Heart left ventricle (tissue), 16 donors: ENCODE measurements at regions not wholly inside any gene's neighbourhood (a gene's known extent, or its start where the extent isn't known, plus 50 kb on each side); places are given as distances from the start of the nearest gene placed in this dataset.

Experiments
- ATAC-seq, 4 donors: fragments of 200-7000 bp; cut with Tn5 transposase; one replicate each; pipeline ENCODE4 v1.9.1; 2020 to 2022; ENCODE audit warnings: moderate library complexity in 4 of 4, mild to moderate bottlenecking in 3 of 4, moderate number of reproducible peaks in 1 of 4
- DNase-seq, 5 donors: peaks; one replicate each; pipeline ENCODE4 v3.0.0-alpha.2; 2020
- H3K27ac ChIP-seq, 12 donors: fragments of 200-600 bp; sonication (generic) in 4 of 12; one replicate each; pipeline versions ENCODE4 v1.5.0 to v1.8.0; 2016 to 2022; ENCODE audit warnings: mild to moderate bottlenecking in 2 of 12
- H3K27me3 ChIP-seq, 9 donors: fragments of 200-600 bp; sonication (generic) in 2 of 9; one replicate each; pipeline versions ENCODE4 v1.5.1 to v1.8.0; 2016 to 2022; ENCODE audit warnings: mild to moderate bottlenecking in 3 of 9
- H3K36me3 ChIP-seq, 9 donors: fragments of 200-600 bp; sonication (generic) in 2 of 9; one replicate each; pipeline versions ENCODE4 v1.5.0 to v1.8.0; 2018 to 2022; ENCODE audit warnings: mild to moderate bottlenecking in 2 of 9
- H3K4me1 ChIP-seq, 12 donors: fragments of 200-600 bp; sonication (generic) in 4 of 12; one replicate each; pipeline versions ENCODE4 v1.5.0 to v1.8.0; 2016 to 2022; ENCODE audit warnings: mild to moderate bottlenecking in 3 of 12
- H3K4me3 ChIP-seq, 12 donors: fragments of 200-600 bp; sonication (generic) in 4 of 12; one replicate each; pipeline versions ENCODE4 v1.5.0 to v1.8.0; 2017 to 2022; ENCODE audit warnings: mild to moderate bottlenecking in 9 of 12, moderate library complexity in 4 of 12
- H3K9me3 ChIP-seq, 12 donors: fragments of 200-600 bp; sonication (generic) in 4 of 12; one replicate each; pipeline versions ENCODE4 v1.5.0 to v1.8.0; 2016 to 2022; ENCODE audit warnings: mild to moderate bottlenecking in 1 of 12
- CTCF ChIP-seq, 12 donors: fragments of 200-600 bp; sonication (generic) in 4 of 12; IDR thresholded peaks; one replicate each; pipeline versions ENCODE4 v1.5.0 to v1.8.0; 2018 to 2022; ENCODE audit warnings: antibody characterized with exemption in 12 of 12, mild to moderate bottlenecking in 5 of 12
- POLR2A ChIP-seq, 2 donors: fragments of 450-650 bp; IDR thresholded peaks; one replicate each; pipeline ENCODE4 v1.6.1; 2017; ENCODE audit warnings: antibody characterized with exemption in 2 of 2, mild to moderate bottlenecking in 2 of 2, moderate library complexity in 2 of 2
- WGBS, 4 donors: extraction: QIAGEN DNeasy Blood & Tissue Kit in 2 of 4; methylation state at CpG; one replicate each; pipeline versions ENCODE4 v1.1.5 to v1.1.7; 2013 to 2018; 5-methylcytosine and 5-hydroxymethylcytosine counted together
- intact Hi-C, 10 donors: fragments of 100-400 bp; cut with DNase I; formaldehyde crosslinking; loops; one replicate each; pipeline versions ENCODE4 v1.11.1 to v1.14.2; 2022
- donor health status: ischemic (EF 13 %, LVEDD 7.1; RV severe dilation, severe dysfunction).
- donor health status: healthy with polysubstance abuse.
- donor health status: DM: no; HTN: yes; CAD: no.
- donor health status: DM: no; HTN: no; CAD: no.
- donor health status: ischemic (EF 25% LVEDD 6.9; RV normal size, moderate dysfunction).
- donor health status: ischemic (EF 25% LVEDD 5.7; RV mildly dilated, moderate dysfunction).
- donor health status: healthy.
- donor health status: DM: yes; HTN: yes; CAD: no.
- donor health status: ischemic (EF 35%, LVEDD 5.7; RV mildly dilated, moderate dysfunction).
- donor health status: nonischemic (EF 11% LVEDD 7.7; RV severe dilation, severe dysfunction).
- donor health status: DM: yes; HTN: yes; CAD: no.
- donor health status: PGD.
- donor health status: ischemic (EF 29% LVEDD 5.4; RV normal size, mild dysfunction).
- donor health status: nonischemic (EF 23%, LVEDD 6.1; RV moderate dilation, normal function).

GRCh38 chr4:3852711-3853110, 86.5 kb downstream of the ADRA2C start:
- intact Hi-C loops = no loop called here
- Histone ChIP-seq H3K27ac (no peak overlapping the region), H3K27me3 (peaks cover 0 to 24% (median 10%) of the 10 kb centered on the region in 9 donors), H3K4me3 (no peak overlapping the region), H3K9me3 (peaks cover 0 to 12% (median 0%) of the 10 kb centered on the region in 12 donors), H3K4me1 (no peaks in the 10 kb centered on the region), H3K36me3 (no peaks in the 10 kb centered on the region)
- WGBS, 4 donors = 84 to 88% (median 86%) methylated on average over 3 of the region's 3 CpGs
- TF ChIP-seq CTCF (IDR thresholded peaks at IDR 0.05) = no peak
- TF ChIP-seq POLR2A (IDR thresholded peaks at IDR 0.05) = no peak
- DNase-seq (no peak), ATAC-seq (no peak)

- no peak overlapping the region for H3K4me3 ChIP-seq
- TF ChIP-seq CTCF (IDR thresholded peaks at IDR 0.05) (no peak), POLR2A (IDR thresholded peaks at IDR 0.05) (no peak)
- no peak overlapping the region for H3K27ac ChIP-seq
- no peaks in the 10 kb centered on the region for H3K36me3 ChIP-seq
- H3K4me1 ChIP-seq = no peaks in the 10 kb centered on the region
- ATAC-seq (no peak), DNase-seq (no peak)
- 69 to 78% (median 75%) methylated on average over 8 to 10 of the region's 10 CpGs for WGBS, 4 donors
- peaks cover 0 to 12% (median 0%) of the 10 kb centered on the region in 12 donors for H3K9me3 ChIP-seq
- intact Hi-C loops = no loop called here
- peaks cover 0 to 32% (median 10%) of the 10 kb centered on the region in 9 donors for H3K27me3 ChIP-seq
Measured at GRCh38 chr4:3853388-3854035, 87.3 kb downstream of the ADRA2C start.

GRCh38 chr4:3854661-3855060, 88.5 kb downstream of the ADRA2C start:
- intact Hi-C loops = no loop called here
- no peaks in the 10 kb centered on the region for H3K36me3 ChIP-seq
- no peak overlapping the region for H3K27ac ChIP-seq
- TF ChIP-seq POLR2A (IDR thresholded peaks at IDR 0.05) (no peak), CTCF (IDR thresholded peaks at IDR 0.05) (no peak)
- no peak overlapping the region for H3K4me3 ChIP-seq
- peaks cover 0 to 40% (median 10%) of the 10 kb centered on the region in 9 donors for H3K27me3 ChIP-seq
- ATAC-seq (no peak), DNase-seq (peak in 1 of 5 donors; percentile 9)
- whole genome bisulfite sequencing, 4 donors = 62 to 75% (median 65%) methylated on average over 7 to 8 of the region's 8 CpGs
- no peaks in the 10 kb centered on the region for H3K4me1 ChIP-seq
- peaks cover 0 to 8% (median 0%) of the 10 kb centered on the region in 12 donors for H3K9me3 ChIP-seq

- 70 to 82% (median 71%) methylated on average over 9 of the region's 9 CpGs for WGBS, 4 donors
- no peak for ATAC-seq
- Histone ChIP-seq H3K4me3 (no peak overlapping the region), H3K9me3 (no peaks in the 10 kb centered on the region), H3K27ac (no peak overlapping the region), H3K36me3 (no peaks in the 10 kb centered on the region), H3K27me3 (peaks cover 0 to 46% (median 15%) of the 10 kb centered on the region in 9 donors), H3K4me1 (no peaks in the 10 kb centered on the region)
- intact Hi-C loops = no loop called here
- DNase-seq = peak in 2 of 5 donors; percentile 18 to 42
- TF ChIP-seq CTCF (IDR thresholded peaks at IDR 0.05) = no peak
- no peak for TF ChIP-seq POLR2A (IDR thresholded peaks at IDR 0.05)
Measured at GRCh38 chr4:3855646-3856045, 89.5 kb downstream of the ADRA2C start.
